Pulmonary artery endothelial cell (primary cell): ENCODE measurements at regions not wholly inside any gene's neighbourhood (a gene's known extent, or its start where the extent isn't known, plus 50 kb on each side); places are given as distances from the start of the nearest gene placed in this dataset.

Source experiments
- DNase-seq: peaks from one replicate; pipeline ENCODE4 v3.0.0-alpha.2; 2011; ENCODE audit warnings: low read depth, low spot score

GRCh38 chr1:30487042-30487441, 236.3 kb downstream of the MATN1 start:
- no peak for DNase-seq

- DNase-seq: no peak
These were observed 238.3 kb downstream of the MATN1 start for GRCh38 chr1:30485072-30485471.

GRCh38 chr1:30484668-30485067, 238.7 kb downstream of the MATN1 start:
- no peak for DNase-seq

- DNase-seq: no peak
These were observed 243.8 kb downstream of the MATN1 start for GRCh38 chr1:30479575-30479974.

GRCh38 chr1:30478799-30479563, 244.4 kb downstream of the MATN1 start:
- DNase-seq: no peak

- no peak for DNase-seq
These were observed 245.1 kb downstream of the MATN1 start for GRCh38 chr1:30478283-30478682.

- no peak for DNase-seq
These were observed 245.8 kb downstream of the MATN1 start for GRCh38 chr1:30477588-30477987.

- DNase-seq: no peak
These were observed 246.4 kb downstream of the MATN1 start for GRCh38 chr1:30476911-30477459.

GRCh38 chr1:30476476-30476875, 246.9 kb downstream of the MATN1 start:
- no peak for DNase-seq

GRCh38 chr1:30475966-30476365, 247.4 kb downstream of the MATN1 start:
- DNase-seq: no peak

- no peak for DNase-seq
These were observed 248.2 kb downstream of the MATN1 start for GRCh38 chr1:30475201-30475600.

- DNase-seq: no peak
These were observed 248.6 kb downstream of the MATN1 start for GRCh38 chr1:30474818-30475200.

GRCh38 chr1:30473922-30474817, 249.2 kb downstream of the MATN1 start:
- no peak for DNase-seq

- no peak for DNase-seq
These were observed 250.9 kb downstream of the MATN1 start for GRCh38 chr1:30472526-30472925.

- no peak for DNase-seq
These were observed 251.4 kb downstream of the MATN1 start for GRCh38 chr1:30472009-30472408.

- no peak for DNase-seq
These were observed 252.1 kb downstream of the MATN1 start for GRCh38 chr1:30471307-30471706.

- DNase-seq: no peak
These were observed 254.0 kb downstream of the MATN1 start for GRCh38 chr1:30469426-30469825.

GRCh38 chr1:30467101-30467500, 256.3 kb downstream of the MATN1 start:
- no peak for DNase-seq

GRCh38 chr1:30466610-30467009, 256.8 kb downstream of the MATN1 start:
- DNase-seq: no peak

GRCh38 chr1:30466026-30466425, 257.4 kb downstream of the MATN1 start:
- DNase-seq: no peak

GRCh38 chr1:30465096-30465495, 258.3 kb downstream of the MATN1 start:
- DNase-seq: no peak

GRCh38 chr1:30464187-30464617, 259.2 kb downstream of the MATN1 start:
- DNase-seq: no peak
